Thyroid gland (tissue), 4 donors: ENCODE measurements at regions not wholly inside any gene's neighbourhood (a gene's known extent, or its start where the extent isn't known, plus 50 kb on each side); places are given as distances from the start of the nearest gene placed in this dataset.

Experiments
- DNase-seq, 2 donors: peaks; one replicate each; pipeline ENCODE4 v3.0.0-alpha.2; 2019
- H3K27ac ChIP-seq, 3 donors: fragments of 200-600 bp; sonication (generic); 1 replicate in 2 of 3; 2 replicates in 1 of 3; pipeline ENCODE4 v1.5.1; 2016 to 2019; ENCODE audit warnings: mild to moderate bottlenecking in 1 of 3, moderate library complexity in 1 of 3
- H3K27me3 ChIP-seq: fragments of 200-600 bp; sonication (generic); one replicate; pipeline ENCODE4 v1.5.1; 2019
- H3K36me3 ChIP-seq, 2 donors: fragments of 200-600 bp; sonication (generic); one replicate each; pipeline ENCODE4 v1.5.1; 2016 to 2019
- H3K4me1 ChIP-seq, 2 donors: fragments of 200-600 bp; sonication (generic); one replicate each; pipeline ENCODE4 v1.5.1; 2017 to 2019
- H3K4me3 ChIP-seq, 3 donors: fragments of 200-600 bp; sonication (generic); replicated peaks in 1 of 3; 1 replicate in 2 of 3; 2 replicates in 1 of 3; pipeline ENCODE4 v1.5.1; 2016; ENCODE audit warnings: mild to moderate bottlenecking in 1 of 3
- H3K9me3 ChIP-seq: fragments of 200-600 bp; sonication (generic); one replicate; pipeline ENCODE4 v1.5.1; 2017
- POLR2A ChIP-seq, 2 donors: fragments of 450-650 bp; IDR thresholded peaks; one replicate each; pipeline ENCODE4 v1.6.1; 2017; ENCODE audit warnings: antibody characterized with exemption in 2 of 2, mild to moderate bottlenecking in 2 of 2, moderate library complexity in 1 of 2
- WGBS, 2 donors: methylation state at CpG; one replicate each; pipeline ENCODE4 v1.1.5; 2017; 5-methylcytosine and 5-hydroxymethylcytosine counted together
- intact Hi-C: fragments of 100-400 bp; cut with DNase I; formaldehyde crosslinking; loops from one replicate; pipeline ENCODE4 v1.15.1; 2023
- TF ChIP-seq, protein P1 (sequence below), 6 experiments: fragments of 200-600 bp in 3 of 6; fragments of 450-650 bp in 3 of 6; sonication (generic) in 3 of 6; IDR thresholded peaks; one replicate each; pipeline ENCODE4 v1.5.1; 2016 to 2019; ENCODE audit warnings: antibody characterized with exemption in 6 of 6, mild to moderate bottlenecking in 2 of 6, inconsistent platforms in 1 of 6, moderate library complexity in 1 of 6

DNA sequence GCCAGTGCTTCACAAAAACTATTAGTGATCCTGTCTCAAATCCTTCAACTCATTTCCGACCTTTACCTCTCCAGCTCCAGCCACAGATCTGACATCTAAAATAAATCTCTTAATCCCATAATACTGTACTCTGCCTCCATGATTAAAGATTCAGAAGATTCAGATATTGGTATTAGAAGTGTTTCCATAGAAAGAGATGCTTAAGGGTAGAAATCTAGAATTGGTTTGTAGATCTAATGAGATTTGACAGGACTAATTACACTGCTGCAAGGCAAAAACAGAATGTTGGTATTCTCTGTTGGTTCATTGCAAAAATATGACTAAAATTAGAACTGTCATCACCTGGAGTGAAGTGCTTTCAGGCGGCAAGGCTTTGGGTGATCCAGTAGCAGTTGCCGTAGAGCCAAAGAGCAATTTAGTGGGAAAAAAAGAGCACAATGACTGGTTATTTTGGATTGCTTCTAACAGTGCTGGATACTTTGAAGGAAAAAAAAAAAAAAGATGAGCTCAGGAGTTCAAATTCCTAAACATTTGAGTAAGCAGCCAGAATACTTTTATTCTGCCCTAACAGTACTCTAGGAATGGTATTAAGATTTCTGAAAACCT, 940.1 kb upstream of the SORCS1 start:
- intact Hi-C loops: no loop called here
- TF ChIP-seq, protein P1, sequence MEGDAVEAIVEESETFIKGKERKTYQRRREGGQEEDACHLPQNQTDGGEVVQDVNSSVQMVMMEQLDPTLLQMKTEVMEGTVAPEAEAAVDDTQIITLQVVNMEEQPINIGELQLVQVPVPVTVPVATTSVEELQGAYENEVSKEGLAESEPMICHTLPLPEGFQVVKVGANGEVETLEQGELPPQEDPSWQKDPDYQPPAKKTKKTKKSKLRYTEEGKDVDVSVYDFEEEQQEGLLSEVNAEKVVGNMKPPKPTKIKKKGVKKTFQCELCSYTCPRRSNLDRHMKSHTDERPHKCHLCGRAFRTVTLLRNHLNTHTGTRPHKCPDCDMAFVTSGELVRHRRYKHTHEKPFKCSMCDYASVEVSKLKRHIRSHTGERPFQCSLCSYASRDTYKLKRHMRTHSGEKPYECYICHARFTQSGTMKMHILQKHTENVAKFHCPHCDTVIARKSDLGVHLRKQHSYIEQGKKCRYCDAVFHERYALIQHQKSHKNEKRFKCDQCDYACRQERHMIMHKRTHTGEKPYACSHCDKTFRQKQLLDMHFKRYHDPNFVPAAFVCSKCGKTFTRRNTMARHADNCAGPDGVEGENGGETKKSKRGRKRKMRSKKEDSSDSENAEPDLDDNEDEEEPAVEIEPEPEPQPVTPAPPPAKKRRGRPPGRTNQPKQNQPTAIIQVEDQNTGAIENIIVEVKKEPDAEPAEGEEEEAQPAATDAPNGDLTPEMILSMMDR (IDR thresholded peaks at IDR 0.05): no peak
- WGBS, 2 donors: 81 to 86% methylated on average over 3 of the region's 3 CpGs
- H3K27ac ChIP-seq: no peak overlapping the region
- no peaks in the 10 kb centered on the region for H3K27me3 ChIP-seq
- no peaks in the 10 kb centered on the region for H3K36me3 ChIP-seq
- no peak for DNase-seq
- no peak overlapping the region for H3K4me3 ChIP-seq
- no peaks in the 10 kb centered on the region for H3K4me1 ChIP-seq
- H3K9me3 ChIP-seq: no peaks in the 10 kb centered on the region

DNA sequence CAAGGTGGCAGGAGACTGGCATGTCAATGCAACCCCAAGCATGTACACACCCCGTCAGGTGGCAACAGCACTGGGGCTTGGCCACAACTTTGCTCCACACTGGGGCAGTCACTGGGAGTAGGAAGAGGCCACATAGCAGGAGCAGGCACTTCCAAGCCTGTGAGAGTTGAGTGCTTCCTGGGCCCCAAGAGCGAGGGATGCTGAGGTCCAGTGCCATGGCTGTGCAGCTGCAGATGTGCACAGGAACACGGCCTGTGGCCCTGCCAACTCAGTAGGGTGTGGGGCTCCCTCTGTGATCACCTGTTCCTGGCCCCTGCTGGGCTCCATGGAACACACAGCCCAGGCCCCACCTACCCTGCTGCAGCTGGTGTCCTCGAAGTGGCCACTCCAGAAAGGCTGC, 932.8 kb upstream of the SORCS1 start:
- H3K36me3 ChIP-seq: no peaks in the 10 kb centered on the region
- no peak overlapping the region for H3K4me3 ChIP-seq
- no peaks in the 10 kb centered on the region for H3K9me3 ChIP-seq
- TF ChIP-seq POLR2A (IDR thresholded peaks at IDR 0.05): no peak
- TF ChIP-seq, protein P1 (IDR thresholded peaks at IDR 0.05): no peak
- DNase-seq: no peak
- 94 to 95% methylated on average over 3 to 4 of the region's 4 CpGs for WGBS, 2 donors
- intact Hi-C loops: no loop called here
- no peaks in the 10 kb centered on the region for H3K4me1 ChIP-seq
- H3K27ac ChIP-seq: no peak overlapping the region
- H3K27me3 ChIP-seq: no peaks in the 10 kb centered on the region

GRCh38 chr10:108095932-108096925, 931.7 kb upstream of the SORCS1 start:
- Histone ChIP-seq H3K9me3 (no peaks in the 10 kb centered on the region), H3K27ac (no peak overlapping the region), H3K36me3 (no peaks in the 10 kb centered on the region), H3K4me3 (no peak overlapping the region), H3K27me3 (no peaks in the 10 kb centered on the region), H3K4me1 (no peaks in the 10 kb centered on the region)
- intact Hi-C loops: no loop called here
- TF ChIP-seq, protein P1 (IDR thresholded peaks at IDR 0.05): no peak
- TF ChIP-seq POLR2A (IDR thresholded peaks at IDR 0.05): no peak
- DNase-seq: no peak
- WGBS, 2 donors: 74 to 84% methylated on average over 6 to 7 of the region's 7 CpGs

DNA sequence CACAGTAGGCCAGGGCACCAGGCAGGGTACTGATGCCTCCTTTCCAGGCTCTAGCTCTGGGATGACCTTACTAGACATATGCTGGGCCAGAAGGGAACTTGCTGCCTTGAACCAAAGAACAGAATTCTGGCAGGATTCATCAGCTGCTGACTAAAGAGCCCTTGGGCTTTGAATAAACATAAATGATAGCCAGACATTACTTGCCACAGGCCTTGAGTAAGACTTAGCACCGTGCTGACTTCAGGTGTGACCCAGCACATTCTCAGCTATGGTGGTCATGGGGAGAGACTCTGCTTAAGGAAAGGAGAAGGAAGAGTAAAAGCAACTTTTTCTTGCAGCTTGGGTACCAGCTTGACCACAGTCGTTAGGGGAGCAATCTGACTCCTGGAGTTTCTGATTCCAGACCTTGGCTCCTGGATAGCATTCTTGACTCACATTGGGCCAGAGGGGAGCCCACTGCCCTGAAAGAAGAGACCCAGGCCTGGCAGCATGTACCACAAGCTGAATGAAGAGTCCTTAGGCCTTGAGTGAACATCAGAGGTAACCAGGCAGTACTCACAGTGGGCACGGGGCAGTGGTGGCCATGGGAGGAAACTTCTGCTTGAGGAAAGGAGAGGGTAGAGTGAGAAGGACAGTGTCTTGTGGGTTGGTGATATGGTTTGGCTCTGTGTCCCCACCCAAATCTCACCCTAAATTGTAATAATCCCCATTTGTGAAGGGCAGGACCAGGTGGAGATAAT, 926.1 kb upstream of the SORCS1 start:
- H3K4me1 ChIP-seq: no peaks in the 10 kb centered on the region
- intact Hi-C loops: no loop called here
- DNase-seq: no peak
- no peak for TF ChIP-seq POLR2A (IDR thresholded peaks at IDR 0.05)
- TF ChIP-seq, protein P1 (IDR thresholded peaks at IDR 0.05): no peak
- H3K36me3 ChIP-seq: no peaks in the 10 kb centered on the region
- H3K27me3 ChIP-seq: no peaks in the 10 kb centered on the region
- H3K4me3 ChIP-seq: no peak overlapping the region
- no peaks in the 10 kb centered on the region for H3K9me3 ChIP-seq
- WGBS, 2 donors: 90 to 93% methylated on average over 3 of the region's 3 CpGs
- no peak overlapping the region for H3K27ac ChIP-seq
